KBM-7 (cell line): ENCODE measurements at regions not wholly inside any gene's neighbourhood (a gene's known extent, or its start where the extent isn't known, plus 50 kb on each side); places are given as distances from the start of the nearest gene placed in this dataset.

Experiments used
- DNase-seq: peaks from one replicate; pipeline ENCODE4 v3.0.0-alpha.2; 2015
- in situ Hi-C: fragments of 300-500 bp; cut with MboI; formaldehyde crosslinking; loops from 2 replicates; pipeline ENCODE4 v1.14.3; 2020; ENCODE audit warnings: low sequenced_read_pairs, low pct_unique_long_range_greater_than_20kb, mixed read lengths

DNA sequence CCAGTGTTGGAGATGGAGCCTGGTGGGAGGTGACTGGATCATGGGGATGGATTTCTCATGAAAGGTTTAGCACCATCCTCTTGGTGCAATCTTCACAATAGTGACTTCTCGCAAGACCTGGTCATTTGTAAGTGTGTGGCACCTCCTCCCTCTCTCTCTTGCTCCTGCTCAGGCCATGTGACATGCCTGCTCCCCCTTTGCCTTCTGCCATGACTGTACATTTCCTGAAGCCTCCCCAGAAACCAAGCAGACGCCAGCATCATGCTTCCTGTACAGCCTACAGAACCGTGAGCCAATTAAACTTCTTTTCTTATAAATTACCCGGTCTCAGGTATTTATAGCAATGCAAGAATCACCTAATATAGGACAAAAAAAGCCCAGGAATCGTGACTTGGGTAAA lies 171.0 kb upstream of the FOXN3 start:
- no peak for DNase-seq
- in situ Hi-C loops: no loop called here

GRCh38 chr14:89587136-89587420 lies 170.0 kb upstream of the FOXN3 start:
- DNase-seq: no peak
- in situ Hi-C loops: no loop called here

- no peak for DNase-seq
- in situ Hi-C loops: no loop called here
These were observed 169.5 kb upstream of the FOXN3 start for GRCh38 chr14:89586258-89587135.

DNA sequence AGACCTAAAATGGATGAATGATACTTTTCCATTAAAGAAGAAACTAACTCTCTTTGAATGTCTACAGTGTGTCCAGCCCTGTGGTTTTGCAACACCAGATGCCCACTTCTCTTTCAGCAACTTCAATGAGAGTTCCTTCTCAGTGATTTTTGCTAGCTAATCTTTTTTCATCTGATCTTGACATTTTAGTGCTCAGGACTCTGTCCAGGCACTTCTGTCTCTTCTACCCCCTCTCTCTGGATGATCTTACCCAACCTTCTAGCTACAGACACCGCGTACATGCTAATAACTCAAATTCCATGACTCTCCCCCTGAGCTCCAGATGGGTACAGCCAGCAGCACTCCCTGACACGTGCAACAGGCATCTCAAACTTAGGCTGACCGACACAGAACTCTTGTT lies 161.1 kb upstream of the FOXN3 start:
- in situ Hi-C loops: no loop called here
- DNase-seq: no peak

GRCh38 chr14:89576960-89577359 lies 159.9 kb upstream of the FOXN3 start:
- in situ Hi-C loops: no loop called here
- no peak for DNase-seq

GRCh38 chr14:89576145-89576927 lies 159.3 kb upstream of the FOXN3 start:
- DNase-seq: no peak
- in situ Hi-C loops: no loop called here

GRCh38 chr14:89575386-89576061 lies 158.5 kb upstream of the FOXN3 start:
- DNase-seq: no peak
- in situ Hi-C loops: no loop called here

- DNase-seq: no peak
- in situ Hi-C loops: no loop called here
These were observed 157.4 kb upstream of the FOXN3 start for GRCh38 chr14:89574420-89574819.

DNA sequence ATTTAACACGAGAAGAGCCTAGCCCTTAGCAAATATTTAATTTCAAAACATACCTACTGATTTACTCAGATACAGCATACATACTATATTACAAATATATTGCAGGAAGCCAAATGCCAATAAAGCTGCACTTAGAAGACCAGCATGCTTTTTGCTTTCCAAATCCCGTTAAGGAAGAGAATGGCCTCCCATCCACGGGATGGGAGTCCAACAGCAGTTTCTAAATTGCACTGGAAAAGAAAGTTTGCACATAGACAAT lies 156.3 kb upstream of the FOXN3 start:
- no peak for DNase-seq
- in situ Hi-C loops: no loop called here

DNA sequence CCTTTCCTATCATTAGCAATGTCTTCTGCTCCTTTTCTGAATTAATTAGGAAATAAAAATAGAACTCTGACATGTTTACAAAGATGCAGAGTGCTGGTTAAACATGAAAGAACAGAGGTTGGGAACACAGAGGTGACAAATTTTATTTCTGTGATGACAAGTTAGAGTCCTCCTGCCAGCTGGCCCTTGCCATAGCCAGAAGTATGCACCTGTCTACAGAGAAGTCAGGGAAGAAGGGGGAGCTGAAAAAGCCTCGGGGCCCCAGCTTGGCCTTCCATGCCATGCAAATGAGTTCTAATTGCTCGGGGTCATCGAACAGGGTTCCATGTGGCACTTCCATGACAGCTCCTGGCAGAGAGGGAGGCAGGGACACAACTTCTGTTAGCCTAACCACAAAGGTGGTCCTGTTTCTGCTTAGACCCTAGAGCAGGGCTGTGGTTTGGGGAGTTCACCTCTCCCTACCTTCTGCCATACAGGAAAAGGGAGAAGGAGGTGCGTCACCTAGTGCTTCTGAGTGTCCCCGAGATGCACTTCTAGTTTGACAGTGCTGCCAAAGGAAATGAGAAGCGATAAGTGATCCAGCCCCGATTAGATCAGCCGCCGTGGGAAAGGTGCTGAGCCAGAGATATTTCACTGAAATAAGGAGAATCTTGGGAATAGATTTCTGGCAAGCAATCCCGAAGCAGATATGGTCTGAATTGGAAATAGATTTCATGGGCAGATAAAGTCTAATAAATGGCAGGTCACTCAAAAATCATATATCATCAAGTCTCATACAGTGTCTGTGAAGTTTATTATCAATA lies 155.8 kb upstream of the FOXN3 start:
- DNase-seq: no peak
- in situ Hi-C loops: no loop called here

GRCh38 chr14:89571491-89571890 lies 154.5 kb upstream of the FOXN3 start:
- DNase-seq: no peak
- in situ Hi-C loops: no loop called here

DNA sequence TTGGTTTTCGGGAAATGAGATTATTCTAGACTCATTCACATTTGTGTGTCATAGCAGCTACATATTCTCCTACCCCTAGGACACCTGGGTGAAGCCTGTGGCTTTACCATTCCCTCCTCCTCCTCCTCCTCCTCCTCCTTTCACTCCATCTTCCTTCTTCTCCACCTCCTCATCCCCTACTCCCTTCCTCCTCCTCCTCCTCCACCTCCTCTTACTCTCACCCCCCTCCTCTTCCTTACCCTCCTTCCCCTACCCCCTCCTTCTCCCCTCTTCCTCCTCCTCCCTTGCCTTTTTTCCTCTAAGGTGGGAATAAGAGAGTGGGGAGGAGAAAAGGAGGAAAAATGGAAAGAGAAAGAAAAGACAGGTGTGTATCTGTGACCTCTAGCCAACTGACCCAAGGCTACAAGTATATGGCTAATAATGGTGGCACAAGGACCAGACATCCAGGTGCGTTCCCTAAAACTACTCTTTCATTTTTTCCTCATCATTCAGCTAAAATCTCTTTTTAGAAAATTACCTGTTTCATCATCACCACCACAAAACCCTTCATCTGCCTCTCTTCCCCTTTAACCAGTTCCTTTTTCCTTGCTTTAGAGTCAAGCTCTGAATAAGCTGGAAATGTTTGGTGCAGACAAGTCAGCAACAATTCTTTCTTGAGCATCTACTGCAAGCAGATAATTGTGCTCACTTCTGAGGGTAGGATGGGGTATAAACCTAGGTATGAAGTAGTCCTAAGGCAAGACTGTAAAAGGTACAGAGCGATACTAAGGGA lies 149.8 kb upstream of the FOXN3 start:
- DNase-seq: peak; percentile 25
- in situ Hi-C loops: no loop called here

DNA sequence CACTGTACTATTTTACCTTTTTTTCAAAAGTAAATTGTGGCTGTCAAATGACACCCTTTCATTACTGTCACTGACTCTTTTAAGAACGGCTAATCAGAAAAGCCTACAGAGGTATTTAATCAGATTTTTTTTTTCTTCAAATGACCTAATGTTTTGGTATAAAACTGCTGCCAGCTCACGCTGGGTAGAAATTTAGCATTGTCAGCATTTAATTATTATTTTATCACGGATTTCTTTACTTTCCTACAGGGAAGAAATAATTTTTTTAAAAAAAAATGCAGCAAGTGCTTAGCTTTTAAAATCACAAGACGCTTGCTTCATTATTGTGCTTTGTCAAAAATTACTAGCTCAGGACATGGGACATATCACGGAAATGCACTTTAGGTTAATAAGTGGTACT lies 149.1 kb upstream of the FOXN3 start:
- in situ Hi-C loops: no loop called here
- DNase-seq: no peak

- no peak for DNase-seq
- in situ Hi-C loops: no loop called here
These were observed 148.6 kb upstream of the FOXN3 start for GRCh38 chr14:89565607-89566006.

GRCh38 chr14:89564989-89565388 lies 148.0 kb upstream of the FOXN3 start:
- DNase-seq: no peak
- in situ Hi-C loops: no loop called here

DNA sequence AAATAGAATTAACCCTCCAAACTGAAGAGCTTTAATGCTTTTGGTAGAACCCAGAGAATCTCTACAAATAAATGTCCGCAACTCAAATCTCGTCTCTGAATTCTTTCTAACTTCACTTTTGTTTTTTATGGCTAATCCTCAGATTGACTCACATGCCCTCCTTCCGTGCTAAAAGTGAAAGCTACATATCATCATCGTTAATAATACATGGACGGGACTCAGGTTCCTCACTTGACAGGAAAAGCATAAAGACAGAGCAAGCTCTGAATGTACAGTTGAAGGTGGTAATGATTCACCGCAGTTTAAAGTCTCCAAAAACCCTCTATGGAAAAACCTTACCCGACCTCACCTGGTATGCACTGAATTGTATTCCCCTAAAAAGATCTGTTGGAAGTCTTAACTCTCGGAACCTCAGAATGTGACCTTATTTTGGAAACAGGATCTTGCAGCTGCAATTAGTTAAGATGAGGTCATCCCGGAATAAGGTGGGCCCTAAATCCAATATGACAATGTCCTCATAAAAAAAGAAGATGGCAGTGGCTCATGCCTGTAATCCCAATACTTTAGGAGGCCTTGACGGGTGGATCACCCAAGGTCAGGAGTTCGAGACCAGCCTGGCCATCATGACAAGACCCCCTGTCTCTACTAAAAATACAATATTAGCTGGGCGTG lies 147.4 kb upstream of the FOXN3 start:
- no peak for DNase-seq
- in situ Hi-C loops: no loop called here

GRCh38 chr14:89563471-89563870 lies 146.4 kb upstream of the FOXN3 start:
- in situ Hi-C loops: no loop called here
- DNase-seq: peak; percentile 10

DNA sequence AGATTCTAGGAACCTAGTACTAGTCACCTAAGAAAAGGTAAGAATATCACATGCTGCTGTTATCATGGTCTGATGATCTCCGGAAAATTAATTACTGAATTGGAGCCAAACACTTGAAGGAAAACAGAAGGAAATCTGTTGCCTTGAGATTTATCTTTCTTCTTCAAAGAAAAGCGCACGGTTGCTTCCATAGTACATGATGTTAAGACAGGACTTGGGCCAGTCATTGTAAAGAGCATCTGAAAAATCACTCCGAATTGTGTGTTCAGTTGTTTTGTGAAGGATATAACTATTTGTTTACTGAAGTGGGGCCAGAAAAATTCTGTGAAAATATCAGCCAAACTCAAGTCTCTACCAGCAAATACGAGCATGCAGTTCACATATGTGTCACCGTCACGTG lies 134.9 kb upstream of the FOXN3 start:
- in situ Hi-C loops: no loop called here
- DNase-seq: no peak

- in situ Hi-C loops: no loop called here
- DNase-seq: no peak
These were observed 134.4 kb upstream of the FOXN3 start for GRCh38 chr14:89551432-89551831.
